ENCODE measurements at regions not wholly inside any gene's neighbourhood (a gene's known extent, or its start where the extent isn't known, plus 50 kb on each side); places are given as distances from the start of the nearest gene placed in this dataset.

DNA sequence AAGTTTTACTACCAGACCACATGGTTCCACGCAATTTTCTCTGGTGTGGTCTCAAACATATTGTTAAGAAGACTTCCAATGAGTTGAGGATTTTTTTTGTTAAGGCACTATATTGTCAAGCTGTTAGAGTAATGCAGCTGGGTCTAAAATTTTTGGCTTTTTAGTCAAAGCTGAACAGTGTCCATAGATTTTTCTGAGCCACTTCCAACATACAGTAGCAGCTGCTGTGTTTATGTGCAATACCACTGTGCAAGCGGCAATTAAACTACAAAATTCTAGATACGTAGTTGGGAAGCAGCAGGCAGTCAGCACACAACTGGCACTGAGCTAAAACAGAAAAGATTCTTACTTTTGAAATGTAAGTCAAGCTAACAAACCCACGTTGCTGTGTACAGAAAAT is 1551.1 kb upstream of the AGA start:
- no peak for TF ChIP-seq EZH2 (IDR thresholded peaks at IDR 0.05)
- no peak for TF ChIP-seq POLR2AphosphoS5 (IDR thresholded peaks at IDR 0.05; ENCODE audit: borderline replicate concordance, low read depth, low read length)
- no peak for TF ChIP-seq FOXP2 (optimal IDR thresholded peaks at IDR 0.05; ENCODE audit: control extremely low read depth, extremely low read length, insufficient read depth)
